AG08396 (cell line): ENCODE measurements at regions not wholly inside any gene's neighbourhood (a gene's known extent, or its start where the extent isn't known, plus 50 kb on each side); places are given as distances from the start of the nearest gene placed in this dataset.
A peak's percentile ranks its signal among the peaks of the same experiment; 100 is the strongest.
"Not testable (repeated sequence)": the region's sequence is repeated elsewhere in the genome, so short reads cannot be mapped to it uniquely, and the experiment has no call there.

Experiments
- DNase-seq: peaks from one replicate; pipeline ENCODE4 v3.0.0; 2012; ENCODE audit warnings: low spot score, mixed read lengths

- DNase-seq: no peak
Observed at GRCh38 chr9:134561427-134562145, 80.0 kb upstream of the COL5A1 start.

DNA sequence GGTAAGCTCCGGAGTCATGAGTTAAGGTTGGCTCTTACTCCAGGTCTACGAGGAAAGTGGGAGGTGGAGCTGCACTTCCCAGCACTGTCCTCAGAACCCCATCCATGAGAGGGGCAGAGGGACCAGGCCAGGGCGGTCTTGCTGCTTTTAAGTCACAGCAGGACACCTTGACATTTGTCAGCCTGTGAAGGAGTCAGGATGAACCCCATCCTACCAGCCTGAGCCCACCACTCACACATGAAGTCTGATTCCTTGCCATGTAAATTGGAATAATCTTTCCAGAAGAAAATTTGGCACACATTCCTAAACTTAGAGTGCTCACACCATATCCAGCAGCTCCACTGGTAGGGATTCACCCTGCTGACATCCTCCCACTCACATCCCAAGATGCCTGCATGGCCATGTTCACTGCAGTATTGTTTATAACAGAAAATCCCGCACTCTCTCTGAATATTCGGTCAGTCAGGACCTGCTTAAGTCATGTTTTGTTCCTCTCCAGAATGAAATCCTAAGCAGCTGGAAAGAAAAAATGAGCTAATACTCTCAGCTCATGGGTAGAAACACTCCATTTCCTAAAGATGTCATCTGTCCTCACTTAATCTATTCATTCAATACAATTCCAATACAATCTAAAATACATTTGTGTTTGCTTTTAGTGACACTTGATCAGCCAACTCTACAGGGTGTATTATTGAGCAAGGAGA, 79.3 kb upstream of the COL5A1 start:
- no peak for DNase-seq

GRCh38 chr9:134563397-134563796, 78.2 kb upstream of the COL5A1 start:
- DNase-seq: no peak

GRCh38 chr9:134564431-134565170, 77.0 kb upstream of the COL5A1 start:
- DNase-seq: peak; percentile 75

DNA sequence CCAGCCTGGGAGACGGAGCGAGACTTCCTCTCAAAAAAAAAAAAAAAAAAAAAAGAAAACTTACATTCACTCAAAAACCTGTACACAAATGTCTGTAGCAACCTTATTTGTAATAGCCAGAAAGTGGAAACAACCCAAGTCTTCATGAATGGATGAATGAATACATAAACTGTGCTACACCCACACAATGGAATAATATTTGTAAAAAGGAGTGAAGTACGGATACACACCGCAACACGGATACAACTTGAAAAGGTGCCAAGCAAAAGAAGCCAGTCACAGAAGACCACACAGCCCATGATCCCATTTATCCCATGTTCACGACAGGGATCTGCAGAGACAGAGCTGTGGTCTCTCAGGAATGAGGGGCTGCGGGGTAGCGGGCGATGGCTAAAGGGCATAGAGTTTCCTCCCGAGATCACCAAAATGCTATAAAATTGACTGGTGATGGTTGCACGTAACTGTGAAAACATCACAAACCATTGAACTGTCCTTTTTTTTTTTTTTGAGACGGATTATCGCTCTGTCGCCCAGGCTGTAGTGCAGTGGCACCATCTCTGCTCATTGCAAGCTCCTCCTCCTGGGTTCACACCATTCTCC, 76.2 kb upstream of the COL5A1 start:
- DNase-seq: no peak

DNA sequence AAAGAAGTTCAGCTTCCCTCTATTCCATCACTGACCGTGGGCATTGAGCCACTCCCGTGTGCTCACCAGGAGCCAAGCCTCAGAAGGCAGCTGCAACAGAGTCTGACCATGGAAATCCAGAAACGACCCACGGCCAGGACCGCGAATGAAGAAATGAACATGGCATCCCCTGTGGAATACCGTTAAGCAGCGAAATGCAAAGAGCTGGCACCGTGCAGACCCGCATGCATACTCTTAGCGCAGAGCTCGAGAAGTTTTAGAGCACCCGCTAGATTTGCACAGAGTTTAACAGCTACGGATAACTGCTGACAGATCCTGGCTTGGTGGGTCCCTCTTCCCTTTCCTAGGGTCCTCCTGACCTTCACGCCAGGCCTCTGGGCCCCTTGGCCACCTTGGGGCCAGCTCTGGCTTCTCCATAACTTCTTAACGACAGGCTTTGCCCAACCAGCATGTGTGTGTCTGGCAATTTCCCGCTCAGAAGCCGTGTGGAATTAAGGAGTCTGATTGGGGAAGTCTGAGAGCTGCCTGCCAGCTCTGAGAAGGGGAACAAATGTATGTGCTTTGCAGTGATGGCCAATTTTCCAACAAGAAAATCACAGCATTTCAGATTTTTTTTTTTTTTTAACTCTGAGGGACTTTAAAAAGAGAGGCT, 75.3 kb upstream of the COL5A1 start:
- DNase-seq: no peak

DNA sequence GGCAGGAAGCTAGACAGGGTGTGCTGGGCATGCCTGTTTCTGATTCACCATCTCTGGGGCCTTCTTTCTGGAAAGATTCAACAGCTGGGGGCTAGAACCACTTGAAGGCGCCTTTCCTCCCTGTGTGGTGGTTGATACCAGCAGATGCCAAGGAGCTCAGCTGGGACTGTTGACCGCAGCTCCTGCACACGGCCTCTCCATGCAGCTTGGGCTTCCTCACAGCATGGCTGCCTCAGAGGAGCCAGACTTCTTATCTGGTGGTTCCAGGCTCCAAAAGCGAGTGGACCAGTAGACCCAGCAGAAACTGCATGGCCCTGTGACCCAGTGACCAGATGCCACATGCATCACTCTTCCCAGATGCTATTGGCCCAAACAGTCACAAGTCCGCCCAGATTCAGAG, 74.7 kb upstream of the COL5A1 start:
- DNase-seq: no peak

- DNase-seq: no peak
Observed at GRCh38 chr9:134568116-134568515, 73.5 kb upstream of the COL5A1 start.

DNA sequence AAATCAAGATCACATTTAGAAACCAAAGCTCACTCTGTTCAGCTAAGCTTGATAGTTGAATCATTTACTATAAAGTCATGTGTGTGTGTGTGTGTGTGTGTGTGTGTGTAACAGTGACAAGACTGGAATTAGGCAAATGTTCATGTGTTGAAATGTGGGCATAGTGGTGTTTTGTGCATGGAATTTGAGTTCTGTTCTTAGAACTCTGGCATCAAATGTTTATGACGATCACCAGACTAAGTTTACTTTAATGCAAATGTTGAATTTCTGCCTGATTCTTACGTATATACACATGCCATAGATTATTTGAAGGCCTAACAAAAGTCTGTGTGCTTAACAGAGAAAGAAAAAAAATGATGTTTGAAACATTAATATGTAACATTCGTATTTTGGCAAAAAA, 72.8 kb upstream of the COL5A1 start:
- no peak for DNase-seq

DNA sequence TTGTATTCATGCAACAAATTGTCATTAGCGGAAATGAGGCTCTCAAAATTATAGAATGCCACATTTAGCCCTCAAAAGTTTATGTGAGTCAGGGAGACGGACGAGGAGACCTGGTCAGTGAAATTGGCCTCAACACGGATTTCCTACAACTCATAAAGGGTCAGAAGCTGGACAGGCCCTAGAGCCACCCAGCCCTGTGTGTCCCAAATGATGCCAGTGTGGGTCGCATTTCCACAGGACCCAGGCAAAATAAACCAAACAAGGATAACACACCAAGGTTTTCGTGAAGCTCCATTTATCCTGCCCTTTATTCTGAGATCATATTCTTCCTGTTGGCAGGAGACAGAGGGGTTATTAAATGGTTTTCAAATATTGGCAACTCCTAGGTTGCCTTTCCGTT, 72.0 kb upstream of the COL5A1 start:
- DNase-seq: no peak

DNA sequence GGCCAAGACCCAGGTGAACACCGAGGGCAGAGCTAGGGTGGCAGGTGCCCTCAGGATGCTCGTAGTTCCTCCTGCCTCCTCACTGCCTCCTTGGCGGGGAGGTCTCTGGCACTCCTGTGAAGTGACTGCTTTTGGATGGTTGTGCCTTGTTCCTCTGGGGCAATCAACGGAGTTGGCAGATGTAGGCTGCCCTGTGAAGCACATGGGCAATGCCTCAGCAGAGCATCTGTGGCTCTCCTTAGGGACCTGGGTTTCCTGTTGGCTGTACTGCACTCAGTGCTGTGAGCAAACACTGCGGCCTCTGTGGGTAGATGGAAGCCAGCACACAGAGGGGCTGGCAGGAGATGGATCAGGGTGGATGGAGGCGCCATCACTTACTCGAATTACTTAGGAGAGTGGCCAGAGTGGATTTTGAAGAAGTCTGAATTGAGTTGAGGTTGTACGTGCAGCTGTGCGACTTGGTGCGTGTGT, 71.4 kb upstream of the COL5A1 start:
- DNase-seq: no peak

DNA sequence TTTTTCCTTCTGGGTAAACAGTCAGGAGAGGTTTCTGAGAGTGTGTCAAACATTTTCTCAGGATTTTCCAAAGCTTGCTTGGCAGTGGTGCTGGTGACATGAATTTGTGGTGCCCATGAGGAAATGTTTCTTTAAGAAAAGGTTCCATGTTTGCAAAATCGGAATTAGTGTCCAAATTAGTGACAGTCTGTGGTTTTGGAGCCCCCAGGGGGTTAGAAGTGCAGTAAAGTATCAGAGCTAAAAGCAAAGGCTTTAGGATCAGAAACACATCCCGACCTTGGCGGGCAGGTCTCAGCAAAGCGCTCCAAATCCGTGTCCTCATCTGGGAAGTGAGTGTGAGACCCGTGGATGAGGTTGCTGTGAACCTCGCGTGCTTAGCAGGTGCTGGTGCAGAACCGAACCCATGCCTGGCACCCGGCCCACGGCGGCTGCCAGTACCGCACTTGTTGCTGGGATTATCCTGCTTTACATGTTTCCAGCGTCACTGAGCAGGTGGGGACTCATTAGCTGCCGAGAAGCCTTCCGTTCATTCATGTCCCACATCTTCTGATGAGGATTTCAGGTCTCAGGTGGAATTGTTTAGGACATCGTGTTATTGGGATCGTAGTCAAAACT, 70.8 kb upstream of the COL5A1 start:
- DNase-seq: no peak

GRCh38 chr9:134571326-134571931, 70.2 kb upstream of the COL5A1 start:
- DNase-seq: no peak

GRCh38 chr9:134571946-134572917, 69.4 kb upstream of the COL5A1 start:
- DNase-seq: no peak

- DNase-seq: not testable (repeated sequence)
Observed at GRCh38 chr9:134574686-134575085, 66.9 kb upstream of the COL5A1 start.

GRCh38 chr9:134575103-134575900, 66.3 kb upstream of the COL5A1 start:
- DNase-seq: no peak

- no peak for DNase-seq
Observed at GRCh38 chr9:134575901-134576176, 65.8 kb upstream of the COL5A1 start.

GRCh38 chr9:134585021-134585561, 56.5 kb upstream of the COL5A1 start:
- DNase-seq: no peak
